MM.1S (cell line): ENCODE measurements at regions not wholly inside any gene's neighbourhood (a gene's known extent, or its start where the extent isn't known, plus 50 kb on each side); places are given as distances from the start of the nearest gene placed in this dataset.

Experiments
- DNase-seq: peaks from one replicate; pipeline ENCODE4 v3.0.0-alpha.2; 2015
- H2AFZ ChIP-seq: fragments of 300-600 bp; sonication (generic); 2 replicates; pipeline ENCODE4 v1.6.0; 2016; ENCODE audit warnings: antibody characterized with exemption, low read length
- H3F3A ChIP-seq: fragments of 300-600 bp; sonication (generic); 2 replicates; pipeline ENCODE4 v1.6.1; 2016; ENCODE audit warnings: mild to moderate bottlenecking, antibody characterized with exemption, low read length, moderate library complexity, mixed read lengths; ENCODE audit not compliant: insufficient read depth
- H3K27ac ChIP-seq: fragments of 300-600 bp; sonication (generic); 2 replicates; pipeline ENCODE4 v1.5.1; 2016; ENCODE audit warnings: mild to moderate bottlenecking, low read length
- H3K27me3 ChIP-seq: fragments of 300-600 bp; sonication (generic); replicated peaks from 2 replicates; pipeline ENCODE4 v1.6.0; 2016; ENCODE audit warnings: low read length; ENCODE audit not compliant: insufficient read depth
- H3K36me3 ChIP-seq: fragments of 300-600 bp; sonication (generic); replicated peaks from 2 replicates; pipeline ENCODE4 v1.6.1; 2016; ENCODE audit warnings: mild to moderate bottlenecking, low read length, mixed read lengths; ENCODE audit not compliant: insufficient read depth
- H3K4me1 ChIP-seq: fragments of 300-600 bp; sonication (generic); 2 replicates; pipeline ENCODE4 v1.6.1; 2016; ENCODE audit warnings: low read length, mixed read lengths
- H3K4me2 ChIP-seq: fragments of 300-600 bp; sonication (generic); 2 replicates; pipeline ENCODE4 v1.6.0; 2016; ENCODE audit warnings: low read depth, low read length
- H3K4me3 ChIP-seq: fragments of 300-600 bp; sonication (generic); 2 replicates; pipeline ENCODE4 v1.5.1; 2016; ENCODE audit warnings: low read length, mixed read lengths
- H3K79me2 ChIP-seq: fragments of 300-600 bp; sonication (generic); 2 replicates; pipeline ENCODE4 v1.6.1; 2016; ENCODE audit warnings: mixed run types, low read length, mixed read lengths
- H3K9ac ChIP-seq: fragments of 300-600 bp; sonication (generic); 2 replicates; pipeline ENCODE4 v1.6.1; 2016; ENCODE audit warnings: low read length, mixed read lengths
- H3K9me2 ChIP-seq: fragments of 300-600 bp; sonication (generic); replicated peaks from 2 replicates; pipeline ENCODE4 v1.6.1; 2016; ENCODE audit warnings: mild to moderate bottlenecking, low read length, mixed read lengths; ENCODE audit not compliant: insufficient read depth
- H3K9me3 ChIP-seq: fragments of 300-600 bp; sonication (generic); replicated peaks from 2 replicates; pipeline ENCODE4 v1.6.1; 2016; ENCODE audit warnings: mild to moderate bottlenecking, low read length, mixed read lengths; ENCODE audit not compliant: insufficient read depth
- H4K20me1 ChIP-seq: fragments of 300-600 bp; sonication (generic); 2 replicates; pipeline ENCODE4 v1.6.1; 2016; ENCODE audit warnings: mild to moderate bottlenecking, low read length, moderate library complexity, mixed read lengths; ENCODE audit not compliant: insufficient read depth
- EZH2 ChIP-seq: fragments of 300-600 bp; sonication (generic); optimal IDR thresholded peaks from 2 replicates; pipeline ENCODE3; 2017; ENCODE audit warnings: low read depth, mild to moderate bottlenecking, antibody characterized with exemption, low read length, mixed read lengths
- EZH2phosphoT487 ChIP-seq: fragments of 300-600 bp; sonication (generic); IDR thresholded peaks from 2 replicates; pipeline ENCODE4 v1.6.1; 2018; ENCODE audit warnings: antibody characterized with exemption, low read length
- TF ChIP-seq, protein P1 (sequence below): fragments of 300-600 bp; sonication (generic); IDR thresholded peaks from 2 replicates; pipeline ENCODE4 v1.5.1; 2016; ENCODE audit warnings: antibody characterized with exemption, low read length, mixed read lengths

DNA sequence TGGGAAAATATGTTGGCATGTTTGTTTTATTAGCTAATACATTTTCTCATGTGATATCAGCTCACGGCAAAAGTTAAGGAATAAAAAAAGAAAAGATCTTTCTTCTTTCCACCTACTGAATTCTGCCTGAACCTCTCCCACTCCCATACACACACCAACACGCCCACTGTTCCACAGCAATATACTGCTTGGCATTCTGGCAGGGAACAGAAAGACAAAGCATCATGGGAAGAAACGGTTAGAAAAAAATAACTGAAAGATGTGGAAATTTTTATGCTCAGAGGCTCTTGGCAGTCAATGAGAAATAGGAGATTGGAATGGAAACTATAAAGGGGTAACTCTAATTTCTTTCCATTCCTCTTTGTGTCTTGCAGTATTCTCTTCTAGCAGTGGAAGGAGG, 268.5 kb downstream of the FOXG1 start:
- Histone ChIP-seq H3K9ac (no peak overlapping the region), H3K79me2 (no peaks in the 10 kb centered on the region), H3K4me3 (no peak overlapping the region), H2AFZ (no peak overlapping the region), H3K27me3 (no peaks in the 10 kb centered on the region), H3K4me1 (no peaks in the 10 kb centered on the region), H3K4me2 (no peak overlapping the region), H3K9me2 (no peaks in the 10 kb centered on the region), H3F3A (no peaks in the 10 kb centered on the region), H4K20me1 (no peaks in the 10 kb centered on the region), H3K9me3 (no peaks in the 10 kb centered on the region), H3K27ac (no peak overlapping the region), H3K36me3 (no peaks in the 10 kb centered on the region)
- TF ChIP-seq EZH2 = no peak
- TF ChIP-seq, protein P1, sequence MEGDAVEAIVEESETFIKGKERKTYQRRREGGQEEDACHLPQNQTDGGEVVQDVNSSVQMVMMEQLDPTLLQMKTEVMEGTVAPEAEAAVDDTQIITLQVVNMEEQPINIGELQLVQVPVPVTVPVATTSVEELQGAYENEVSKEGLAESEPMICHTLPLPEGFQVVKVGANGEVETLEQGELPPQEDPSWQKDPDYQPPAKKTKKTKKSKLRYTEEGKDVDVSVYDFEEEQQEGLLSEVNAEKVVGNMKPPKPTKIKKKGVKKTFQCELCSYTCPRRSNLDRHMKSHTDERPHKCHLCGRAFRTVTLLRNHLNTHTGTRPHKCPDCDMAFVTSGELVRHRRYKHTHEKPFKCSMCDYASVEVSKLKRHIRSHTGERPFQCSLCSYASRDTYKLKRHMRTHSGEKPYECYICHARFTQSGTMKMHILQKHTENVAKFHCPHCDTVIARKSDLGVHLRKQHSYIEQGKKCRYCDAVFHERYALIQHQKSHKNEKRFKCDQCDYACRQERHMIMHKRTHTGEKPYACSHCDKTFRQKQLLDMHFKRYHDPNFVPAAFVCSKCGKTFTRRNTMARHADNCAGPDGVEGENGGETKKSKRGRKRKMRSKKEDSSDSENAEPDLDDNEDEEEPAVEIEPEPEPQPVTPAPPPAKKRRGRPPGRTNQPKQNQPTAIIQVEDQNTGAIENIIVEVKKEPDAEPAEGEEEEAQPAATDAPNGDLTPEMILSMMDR = no peak
- TF ChIP-seq EZH2phosphoT487 = no peak
- no peak for DNase-seq

DNA sequence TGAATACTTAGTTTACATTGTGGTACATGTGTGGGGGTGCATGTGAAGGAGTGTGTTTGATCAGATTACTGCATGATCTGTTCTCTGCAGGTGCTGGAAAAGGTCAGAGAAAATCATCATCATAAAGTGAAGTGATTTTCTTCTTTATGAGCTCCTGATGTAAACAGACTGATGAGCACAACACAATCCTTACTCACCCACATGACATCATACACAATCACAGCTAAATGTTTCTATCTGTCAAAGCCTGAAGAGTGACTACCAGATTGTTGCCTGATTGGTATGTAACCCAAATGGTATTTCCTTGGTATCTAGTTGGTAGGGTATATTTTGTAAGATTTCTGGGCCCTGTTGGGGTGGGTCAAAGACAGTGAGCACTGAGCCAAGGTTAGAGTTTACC, 270.8 kb downstream of the FOXG1 start:
- no peak overlapping the region for H2AFZ ChIP-seq
- no peaks in the 10 kb centered on the region for H3K79me2 ChIP-seq
- no peak overlapping the region for H3K27ac ChIP-seq
- no peaks in the 10 kb centered on the region for H3K9me3 ChIP-seq
- H3K9ac ChIP-seq = no peak overlapping the region
- no peaks in the 10 kb centered on the region for H4K20me1 ChIP-seq
- no peak overlapping the region for H3K4me2 ChIP-seq
- H3K4me1 ChIP-seq = 0 out of 2 replicates have a peak, but pooled peaks cover 7% of the 10 kb centered on the region
- H3K36me3 ChIP-seq = no peaks in the 10 kb centered on the region
- H3F3A ChIP-seq = no peaks in the 10 kb centered on the region
- no peaks in the 10 kb centered on the region for H3K9me2 ChIP-seq
- no peaks in the 10 kb centered on the region for H3K27me3 ChIP-seq
- H3K4me3 ChIP-seq = no peak overlapping the region
- TF ChIP-seq EZH2 = no peak
- TF ChIP-seq, protein P1 = no peak
- TF ChIP-seq EZH2phosphoT487 = no peak
- DNase-seq = no peak

DNA sequence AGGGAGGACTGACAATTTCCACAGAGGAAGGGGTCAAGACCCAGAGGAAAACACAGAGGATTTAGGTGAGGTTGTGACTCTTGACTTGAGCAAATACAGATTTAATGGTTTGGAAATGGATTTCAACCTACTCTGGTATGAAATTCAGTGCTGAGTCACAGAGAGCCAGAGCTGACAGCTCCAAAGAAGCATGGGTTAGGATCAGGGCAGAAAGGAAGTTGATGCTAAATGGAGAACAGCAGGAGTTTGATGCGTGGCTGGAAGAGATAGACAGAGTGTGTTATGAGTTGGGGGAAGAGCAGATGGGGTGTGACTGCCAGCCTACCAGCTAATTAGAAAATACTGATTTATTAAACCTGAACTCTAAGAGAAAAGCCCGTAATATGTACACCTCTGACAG, 272.6 kb downstream of the FOXG1 start:
- H3K27ac ChIP-seq = no peak overlapping the region
- no peak for TF ChIP-seq EZH2
- TF ChIP-seq, protein P1 = no peak
- TF ChIP-seq EZH2phosphoT487 = no peak
- no peaks in the 10 kb centered on the region for H3K79me2 ChIP-seq

More for the DNA sequence above, 272.6 kb downstream of the FOXG1 start:
- H3K9ac ChIP-seq = no peak overlapping the region
- no peak overlapping the region for H3K4me2 ChIP-seq
- peaks cover 15% of the 10 kb centered on the region for H3K4me1 ChIP-seq
- no peak for DNase-seq
- H4K20me1 ChIP-seq = no peaks in the 10 kb centered on the region
- H3K9me3 ChIP-seq = no peaks in the 10 kb centered on the region
- no peak overlapping the region for H2AFZ ChIP-seq
- H3K4me3 ChIP-seq = no peak overlapping the region
- no peaks in the 10 kb centered on the region for H3K36me3 ChIP-seq
- no peaks in the 10 kb centered on the region for H3K9me2 ChIP-seq
- no peaks in the 10 kb centered on the region for H3K27me3 ChIP-seq
- H3F3A ChIP-seq = no peaks in the 10 kb centered on the region
